IMR-90 (cell line): ENCODE measurements at regions not wholly inside any gene's neighbourhood (a gene's known extent, or its start where the extent isn't known, plus 50 kb on each side); places are given as distances from the start of the nearest gene placed in this dataset.

Experiments used
- ATAC-seq: fragments of 200-7000 bp; cut with Tn5 transposase; 2 replicates; pipeline ENCODE4 v1.9.1; 2020; ENCODE audit warnings: low read depth, mild to moderate bottlenecking, moderate library complexity
- BruUV-seq: library from RNA; stranded (reverse); fragments of 400-500 nt; replicated peaks from 2 replicates; lab custom pipeline; 2021; lab: Mats Ljungman, UMichigan
- CTCF ChIA-PET: fragments of 300-600 bp; formaldehyde crosslinking; extraction: SDS; loops from one replicate; lab custom pipeline; 2021; ENCODE audit warnings: antibody characterized with exemption; lab: Yijun Ruan, JAX
- POLR2A ChIA-PET: fragments of 300-600 bp; sonication (Branson Sonifier 250); formaldehyde crosslinking; loops from one replicate; lab custom pipeline; 2022; ENCODE audit warnings: antibody characterized with exemption; ENCODE audit not compliant: unreplicated experiment; lab: Charles Lee
- DNase-seq: peaks from one replicate; pipeline ENCODE4 v3.0.0; 2013
- H2AFZ ChIP-seq: replicated peaks from 2 replicates; pipeline ENCODE3; 2013; ENCODE audit warnings: low read length, mild to moderate bottlenecking; ENCODE audit not compliant: poor library complexity
- H2AK5ac ChIP-seq: 2 replicates; pipeline ENCODE4 v1.6.1; 2013; ENCODE audit warnings: low read depth, low read length, inconsistent platforms
- H2AK9ac ChIP-seq: replicated peaks from 2 replicates; pipeline ENCODE3; 2013; ENCODE audit warnings: mild to moderate bottlenecking, low read depth, low read length, moderate library complexity; ENCODE audit not compliant: poor library complexity
- H2BK120ac ChIP-seq: 2 replicates; pipeline ENCODE4 v1.6.1; 2013; ENCODE audit warnings: low read depth, low read length, inconsistent platforms
- H2BK15ac ChIP-seq: 3 replicates; pipeline ENCODE4 v1.6.1; 2013; ENCODE audit warnings: low read depth, low read length, inconsistent platforms
- H2BK20ac ChIP-seq: 2 replicates; pipeline ENCODE4 v1.6.1; 2013; ENCODE audit warnings: low read depth, mild to moderate bottlenecking, inconsistent platforms, low read length, moderate library complexity
- H2BK5ac ChIP-seq: 2 replicates; pipeline ENCODE4 v1.6.1; 2013; ENCODE audit warnings: mild to moderate bottlenecking, low read depth, low read length, inconsistent platforms; ENCODE audit not compliant: poor library complexity, severe bottlenecking
- H3K14ac ChIP-seq: replicated peaks from 2 replicates; pipeline ENCODE4 v1.6.1; 2013; ENCODE audit warnings: low read depth, low read length, inconsistent platforms
- H3K18ac ChIP-seq: 2 replicates; pipeline ENCODE4 v1.6.1; 2013; ENCODE audit warnings: low read depth, low read length, control low read depth
- H3K23ac ChIP-seq: 2 replicates; pipeline ENCODE4 v1.6.1; 2013; ENCODE audit warnings: low read depth, low read length, inconsistent platforms
- H3K27ac ChIP-seq: 2 replicates; pipeline ENCODE4 v1.5.1; 2013; ENCODE audit warnings: mild to moderate bottlenecking, control low read depth, low read length; ENCODE audit not compliant: insufficient read depth
- H3K27me3 ChIP-seq: 2 replicates; pipeline ENCODE4 v1.6.1; 2013; ENCODE audit warnings: low read length; ENCODE audit not compliant: control insufficient read depth, insufficient read depth
- H3K36me3 ChIP-seq: 2 replicates; pipeline ENCODE4 v1.6.1; 2013; ENCODE audit warnings: low read length, mixed read lengths; ENCODE audit not compliant: control insufficient read depth, insufficient read depth
- H3K4ac ChIP-seq: 2 replicates; pipeline ENCODE4 v1.6.1; 2013; ENCODE audit warnings: low read depth, low read length, inconsistent platforms
- H3K4me1 ChIP-seq: 2 replicates; pipeline ENCODE4 v1.6.1; 2013; ENCODE audit warnings: low read length, mixed read lengths; ENCODE audit not compliant: control insufficient read depth, insufficient read depth
- H3K4me2 ChIP-seq: 2 replicates; pipeline ENCODE4 v1.6.1; 2013; ENCODE audit warnings: low read depth, mild to moderate bottlenecking, control low read depth, low read length, moderate library complexity
- H3K4me3 ChIP-seq: 2 replicates; pipeline ENCODE4 v1.5.1; 2013; ENCODE audit warnings: low read depth, mild to moderate bottlenecking, control low read depth, low read length, moderate library complexity; ENCODE audit not compliant: insufficient read depth
- H3K56ac ChIP-seq: 2 replicates; pipeline ENCODE4 v1.6.1; 2013; ENCODE audit warnings: low read length, inconsistent platforms; ENCODE audit not compliant: insufficient read depth; ENCODE audit errors: extremely low read depth
- H3K79me1 ChIP-seq, 2 experiments: 2 replicates each; pipeline ENCODE4 v1.6.1; 2013; ENCODE audit warnings: low read length in 2 of 2, inconsistent platforms in 1 of 2, low read depth in 1 of 2
- H3K9ac ChIP-seq: 2 replicates; pipeline ENCODE4 v1.6.1; 2013; ENCODE audit warnings: low read depth, low read length, control low read depth
- H3K9me1 ChIP-seq: 2 replicates; pipeline ENCODE4 v1.6.1; 2013; ENCODE audit warnings: low read length, inconsistent platforms; ENCODE audit not compliant: insufficient read depth
- H3K9me3 ChIP-seq: 2 replicates; pipeline ENCODE4 v1.6.1; 2013; ENCODE audit warnings: low read length; ENCODE audit not compliant: control insufficient read depth, insufficient read depth
- H4K20me1 ChIP-seq: 2 replicates; pipeline ENCODE4 v1.6.1; 2013; ENCODE audit warnings: low read length, inconsistent platforms; ENCODE audit not compliant: insufficient read depth
- H4K5ac ChIP-seq: 2 replicates; pipeline ENCODE4 v1.6.1; 2013; ENCODE audit warnings: mild to moderate bottlenecking, low read depth, low read length, control low read depth
- H4K8ac ChIP-seq, 2 experiments: 2 replicates each; pipeline ENCODE4 v1.6.1; 2013; ENCODE audit warnings: low read depth in 2 of 2, low read length in 2 of 2, control low read depth in 1 of 2, inconsistent platforms in 1 of 2
- H4K91ac ChIP-seq: 2 replicates; pipeline ENCODE4 v1.6.1; 2013; ENCODE audit warnings: low read depth, low read length, inconsistent platforms; ENCODE audit not compliant: insufficient read depth
- MAFK ChIP-seq: IDR thresholded peaks from 2 replicates; pipeline ENCODE4 v1.6.1; 2012; ENCODE audit warnings: low read depth, low read length, improper control_type of control experiment
- MAZ ChIP-seq: IDR thresholded peaks from 2 replicates; pipeline ENCODE4 v1.6.1; 2012; ENCODE audit warnings: low read depth, mild to moderate bottlenecking, low read length, improper control_type of control experiment, moderate library complexity, borderline replicate concordance
- MXI1 ChIP-seq: IDR thresholded peaks from 2 replicates; pipeline ENCODE4 v1.6.1; 2012; ENCODE audit warnings: low read depth, mild to moderate bottlenecking, low read length, moderate library complexity, borderline replicate concordance
- RFX5 ChIP-seq: IDR thresholded peaks from 2 replicates; pipeline ENCODE4 v1.8.0; 2012; ENCODE audit warnings: low read depth, mild to moderate bottlenecking, low read length, moderate library complexity
- WGBS, 2 experiments: methylation state at CpG; one replicate each; pipeline versions ENCODE4 v1.1.5 to v1.1.7; 2013; ENCODE audit warnings: missing lambda C conversion rate in 2 of 2; ENCODE audit not compliant: insufficient read length in 1 of 2; ENCODE audit errors: extremely low coverage in 2 of 2; 5-methylcytosine and 5-hydroxymethylcytosine counted together
- dilution Hi-C: fragments of 300-500 bp; cut with HindIII; formaldehyde crosslinking; loops from one replicate; pipeline ENCODE4 v1.14.3; 2018; ENCODE audit warnings: low sequenced_read_pairs; ENCODE audit not compliant: unreplicated experiment
- in situ Hi-C: fragments of 300-500 bp; cut with MboI; formaldehyde crosslinking; loops from 3 replicates; pipeline ENCODE4 v1.14.3; 2019; ENCODE audit warnings: low sequenced_read_pairs, inconsistent platforms, mixed read lengths
- intact Hi-C: fragments of 100-400 bp; cut with micrococcal nuclease; formaldehyde crosslinking; loops from 2 replicates; pipeline ENCODE4 v1.10.0; 2022
- TF ChIP-seq, protein P1 (sequence below): fragments of 150-350 bp; IDR thresholded peaks from 2 replicates; pipeline ENCODE4 v1.6.1; 2016; ENCODE audit warnings: low read depth, mild to moderate bottlenecking, low read length, moderate library complexity, borderline replicate concordance

DNA sequence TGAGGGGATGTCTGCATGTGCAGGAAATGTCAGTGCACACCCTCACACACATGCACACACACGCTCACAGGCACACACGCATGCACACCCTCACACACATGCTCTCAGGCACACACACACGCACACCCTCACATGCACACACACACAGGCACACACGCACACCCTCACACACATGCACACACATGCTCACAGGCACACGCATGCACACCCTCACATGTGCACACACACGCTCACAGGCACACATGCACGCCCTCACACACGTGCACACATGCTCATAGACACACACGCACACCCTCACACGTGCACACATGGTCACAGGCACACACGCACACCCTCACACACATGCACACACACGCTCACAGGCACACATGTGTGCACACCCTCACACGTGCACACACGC, 77.6 kb upstream of the ZNF469 start (continued):
- TF ChIP-seq, protein P1, sequence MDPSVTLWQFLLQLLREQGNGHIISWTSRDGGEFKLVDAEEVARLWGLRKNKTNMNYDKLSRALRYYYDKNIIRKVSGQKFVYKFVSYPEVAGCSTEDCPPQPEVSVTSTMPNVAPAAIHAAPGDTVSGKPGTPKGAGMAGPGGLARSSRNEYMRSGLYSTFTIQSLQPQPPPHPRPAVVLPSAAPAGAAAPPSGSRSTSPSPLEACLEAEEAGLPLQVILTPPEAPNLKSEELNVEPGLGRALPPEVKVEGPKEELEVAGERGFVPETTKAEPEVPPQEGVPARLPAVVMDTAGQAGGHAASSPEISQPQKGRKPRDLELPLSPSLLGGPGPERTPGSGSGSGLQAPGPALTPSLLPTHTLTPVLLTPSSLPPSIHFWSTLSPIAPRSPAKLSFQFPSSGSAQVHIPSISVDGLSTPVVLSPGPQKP, result no peak
- no peak for TF ChIP-seq MXI1
- no peak for TF ChIP-seq MAZ
- no peak for TF ChIP-seq RFX5

DNA sequence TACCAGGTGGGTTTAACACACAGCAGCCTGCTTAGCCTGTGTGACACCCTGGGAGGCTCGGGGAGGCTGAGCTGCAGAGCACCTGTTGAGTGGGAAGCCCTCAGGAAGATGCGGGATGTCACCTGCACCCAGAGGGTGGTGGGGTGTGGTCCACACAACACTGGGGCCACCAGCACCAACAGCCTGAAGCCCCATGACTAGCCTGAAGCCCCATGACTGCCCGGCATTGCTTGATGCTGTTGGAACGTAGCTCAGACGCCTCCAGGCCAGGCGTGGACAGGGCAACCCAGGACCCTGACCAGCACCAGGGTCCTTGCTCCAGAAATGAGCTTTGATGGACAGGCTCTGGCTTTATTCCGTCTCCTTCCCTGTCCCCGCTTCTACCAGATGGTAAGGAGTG, 76.3 kb upstream of the ZNF469 start:
- H3K4me3 ChIP-seq, result no peak overlapping the region
- 76% methylated on average over 3 of the region's 8 CpGs; no CpG with 5 or more reads in 1 of the 2 experiments for WGBS, 2 experiments
- dilution Hi-C loops (no loop called here), intact Hi-C loops (loop anchor here (10.0 kb wide), 3 partner anchors 62 to 352 kb away; partner anchors contain the start of gene BANP), in situ Hi-C loops (loop anchor here (10.0 kb wide), 1 partner anchor 62 kb away; no protein-coding TSS in a partner anchor)
- H3K18ac ChIP-seq, result peak overlapping the region; percentile 100
- no peak for DNase-seq
- peak overlapping the region; percentile 73 for H3K9ac ChIP-seq
- no peaks in the 10 kb centered on the region for H3K27me3 ChIP-seq
- peak overlapping the region; percentile 95 for H3K27ac ChIP-seq
- H2BK5ac ChIP-seq, result peak overlapping the region; percentile 100
- ChIA-PET CTCF (no interaction called here), POLR2A (no interaction called here)
- H3K56ac ChIP-seq, result peak overlapping the region; percentile 96
- peak overlapping the region; percentile 99 for H4K5ac ChIP-seq
- H3K9me1 ChIP-seq, result peaks cover 42% of the 10 kb centered on the region
- H2AK5ac ChIP-seq, result peak overlapping the region; percentile 100
- H4K20me1 ChIP-seq, result no peaks in the 10 kb centered on the region
- peaks cover 6 to 53% of the 10 kb centered on the region in 2 experiments for H3K79me1 ChIP-seq
- H4K91ac ChIP-seq, result peak overlapping the region; percentile 100
- H2BK20ac ChIP-seq, result peak overlapping the region; percentile 100
- no peaks in the 10 kb centered on the region for H3K9me3 ChIP-seq
- no peak for TF ChIP-seq MAFK
- TF ChIP-seq MXI1, result no peak
- H2AK9ac ChIP-seq, result peak overlapping the region; percentile 94
- H2BK15ac ChIP-seq, result peak overlapping the region; percentile 98
- peak overlapping the region; percentile 99 for H3K23ac ChIP-seq
- H2AFZ ChIP-seq, result peak overlapping the region; percentile 73
- no peak for ATAC-seq
- peak overlapping the region; percentile 61 for H3K4me2 ChIP-seq
- H3K36me3 ChIP-seq, result no peaks in the 10 kb centered on the region
- peak overlapping the region; percentile 93 to 100 for H4K8ac ChIP-seq
- no TSS peak for BruUV-seq
- peak overlapping the region; percentile 100 for H3K4ac ChIP-seq
- peak overlapping the region; percentile 99 for H3K14ac ChIP-seq
- H3K4me1 ChIP-seq, result peaks cover 61% of the 10 kb centered on the region
- H2BK120ac ChIP-seq, result peak overlapping the region; percentile 100
